Fibroblast of pulmonary artery (primary cell): ENCODE measurements at regions not wholly inside any gene's neighbourhood (a gene's known extent, or its start where the extent isn't known, plus 50 kb on each side); places are given as distances from the start of the nearest gene placed in this dataset.
"Not testable (repeated sequence)": the region's sequence is repeated elsewhere in the genome, so short reads cannot be mapped to it uniquely, and the experiment has no call there.

Experiments used
- DNase-seq: peaks from one replicate; pipeline ENCODE4 v3.0.0-alpha.2; 2010; ENCODE audit warnings: low read depth
- H3K4me3 ChIP-seq: replicated peaks from 2 replicates; pipeline ENCODE4 v1.5.1; 2011; ENCODE audit warnings: low read depth, mild to moderate bottlenecking, control low read depth, low read length, moderate library complexity
- CTCF ChIP-seq: IDR thresholded peaks from 2 replicates; pipeline ENCODE4 v1.5.1; 2011; ENCODE audit warnings: mild to moderate bottlenecking, control low read depth, low read length, inconsistent platforms; ENCODE audit errors: missing control alignments

GRCh38 chr12:86959766-86960458, 703.7 kb upstream of the MGAT4C start:
- no peak for TF ChIP-seq CTCF
- DNase-seq = no peak
- no peak overlapping the region for H3K4me3 ChIP-seq

- no peak for DNase-seq
- TF ChIP-seq CTCF = no peak
- no peak overlapping the region for H3K4me3 ChIP-seq
Observed at GRCh38 chr12:86950444-86950843, 694.3 kb upstream of the MGAT4C start.

GRCh38 chr12:86950043-86950442, 693.9 kb upstream of the MGAT4C start:
- peak; percentile 5 for DNase-seq
- no peak for TF ChIP-seq CTCF
- H3K4me3 ChIP-seq = no peak overlapping the region

- no peak for TF ChIP-seq CTCF
- DNase-seq = peak; percentile 44
- H3K4me3 ChIP-seq = no peak overlapping the region
Observed at GRCh38 chr12:86948851-86949250, 692.7 kb upstream of the MGAT4C start.

GRCh38 chr12:86945685-86946196, 689.5 kb upstream of the MGAT4C start:
- no peak for TF ChIP-seq CTCF
- H3K4me3 ChIP-seq = no peak overlapping the region
- DNase-seq = no peak

GRCh38 chr12:86944197-86944819, 688.1 kb upstream of the MGAT4C start:
- H3K4me3 ChIP-seq, DNase-seq: not testable (repeated sequence)

GRCh38 chr12:86931714-86932113, 675.5 kb upstream of the MGAT4C start:
- no peak for DNase-seq

More at GRCh38 chr12:86931714-86932113, 675.5 kb upstream of the MGAT4C start:
- no peak for TF ChIP-seq CTCF
- H3K4me3 ChIP-seq = no peak overlapping the region
